ENCODE measurements at regions not wholly inside any gene's neighbourhood (a gene's known extent, or its start where the extent isn't known, plus 50 kb on each side); places are given as distances from the start of the nearest gene placed in this dataset.
"Not testable (repeated sequence)": the region's sequence is repeated elsewhere in the genome, so short reads cannot be mapped to it uniquely, and the experiment has no call there.

DNA sequence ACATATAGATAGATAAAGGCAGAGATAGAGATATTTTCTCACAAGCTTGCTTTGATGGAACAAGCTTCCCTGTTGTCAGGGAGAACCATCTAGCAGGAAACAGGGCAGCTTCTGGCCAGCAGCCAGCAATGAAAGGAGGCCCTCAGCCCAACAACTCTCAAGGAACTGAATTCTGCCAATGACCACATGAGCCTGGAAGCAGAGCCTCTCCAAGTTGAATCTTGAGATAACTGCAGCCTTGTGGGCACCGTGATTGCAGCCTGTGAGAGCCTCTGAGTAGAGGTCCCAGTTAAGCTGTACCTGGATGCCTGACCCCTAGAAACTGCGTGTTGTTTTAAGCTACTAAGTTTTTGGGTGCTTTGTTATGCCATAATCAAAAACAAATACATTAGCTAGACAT lies 69.8 kb upstream of the NOMO2 start:
- H3K27me3 ChIP-seq; H3K9me3 ChIP-seq (replicated peaks in 1 of 3); H3K36me3 ChIP-seq (replicated peaks in 1 of 2); H3K4me1 ChIP-seq (replicated peaks in 1 of 2); H3K4me3 ChIP-seq; DNase-seq; H3K27ac ChIP-seq; intact Hi-C loops (cut with DNase I): not testable (repeated sequence)
- no CpG with 5 or more reads among the region's 2 CpGs for WGBS, 4 donors

DNA sequence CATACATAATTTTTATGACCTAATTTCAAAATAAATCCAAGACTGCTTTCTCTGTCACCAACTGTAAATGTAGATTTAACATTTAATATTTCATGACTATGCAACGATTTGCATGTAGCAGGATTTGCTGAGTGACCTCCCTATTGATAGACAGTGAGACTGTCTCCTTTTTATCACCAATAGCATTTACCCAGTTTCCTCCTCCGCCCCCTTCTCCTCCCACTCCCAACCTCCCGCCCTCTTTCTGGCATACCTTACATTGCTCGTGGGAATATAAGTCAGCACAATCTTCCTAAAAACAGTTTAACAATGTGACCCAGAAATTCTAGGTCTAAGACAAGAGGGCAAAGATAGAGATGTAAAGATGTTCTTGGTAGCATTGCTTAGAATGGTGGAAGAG lies 55.1 kb upstream of the NOMO2 start:
- WGBS, 4 donors, result 40 to 58% (median 52%) methylated on average over 4 of the region's 4 CpGs
- intact Hi-C loops (cut with DNase I), result not testable (repeated sequence)

GRCh38 chr16:18616137-18616755 lies 54.3 kb upstream of the NOMO2 start:
- H3K27me3 ChIP-seq; H3K4me3 ChIP-seq; H3K36me3 ChIP-seq (replicated peaks in 1 of 2); H3K27ac ChIP-seq; DNase-seq; intact Hi-C loops (cut with DNase I); H3K9me3 ChIP-seq (replicated peaks in 1 of 3); H3K4me1 ChIP-seq (replicated peaks in 1 of 2): not testable (repeated sequence)
- WGBS, 4 donors, result 64 to 65% (median 65%) methylated on average over 4 to 6 of the region's 6 CpGs

More for the DNA sequence above, 55.1 kb upstream of the NOMO2 start:
- DNase-seq; H3K36me3 ChIP-seq (replicated peaks in 1 of 2); H3K4me1 ChIP-seq (replicated peaks in 1 of 2); H3K27me3 ChIP-seq; H3K4me3 ChIP-seq; H3K27ac ChIP-seq; H3K9me3 ChIP-seq (replicated peaks in 1 of 3): not testable (repeated sequence)
